Motor neuron (in vitro differentiated cells): ENCODE measurements at regions not wholly inside any gene's neighbourhood (a gene's known extent, or its start where the extent isn't known, plus 50 kb on each side); places are given as distances from the start of the nearest gene placed in this dataset.
"Not testable (repeated sequence)": the region's sequence is repeated elsewhere in the genome, so short reads cannot be mapped to it uniquely, and the experiment has no call there.

Experiments used
- ATAC-seq, 8 experiments: fragments of 200-7000 bp; cut with Tn5 transposase; replicated peaks in 6 of 8; 2 replicates each; pipeline ENCODE4 v1.8.0; 2021; ENCODE audit warnings: mild to moderate bottlenecking in 8 of 8, moderate library complexity in 8 of 8
- H3K27ac ChIP-seq, 2 donors: fragments of 250-450 bp; sonication (Bioruptor Pico); 2 replicates each; pipeline ENCODE4 v1.9.0; 2021; ENCODE audit warnings: antibody characterized with exemption in 2 of 2, mild to moderate bottlenecking in 2 of 2, moderate library complexity in 1 of 2
- H3K4me1 ChIP-seq, 2 donors: fragments of 250-450 bp; sonication (Bioruptor Pico); replicated peaks in 1 of 2; 2 replicates each; pipeline ENCODE4 v1.6.1; 2021; ENCODE audit warnings: antibody characterized with exemption in 2 of 2, mild to moderate bottlenecking in 2 of 2, moderate library complexity in 1 of 2
- H3K4me3 ChIP-seq, 5 donors: fragments of 250-450 bp; sonication (Bioruptor Pico); 2 replicates each; pipeline ENCODE4 v1.9.0; 2021; ENCODE audit warnings: antibody characterized with exemption in 5 of 5, mild to moderate bottlenecking in 5 of 5, moderate library complexity in 4 of 5
- WGBS, 10 experiments: fragments of 450-650 bp; shearing (Covaris generic); methylation state at CpG; one replicate each; pipeline ENCODE4 v1.0.0; 2022; 5-methylcytosine and 5-hydroxymethylcytosine counted together
- in situ Hi-C, 9 experiments: fragments of 400-800 bp; cut with MboI; loops; one replicate each; pipeline ENCODE4 v1.15.0; 2021; ENCODE audit warnings: low sequenced_read_pairs in 9 of 9, low pct_unique_long_range_greater_than_20kb in 2 of 9; ENCODE audit not compliant: unreplicated experiment in 9 of 9

GRCh38 chr17:53466733-53467132 lies 356.0 kb upstream of the KIF2B start:
- peaks cover 0 to 15% of the 10 kb centered on the region in 2 donors for H3K4me1 ChIP-seq
- in situ Hi-C loops = no loop called here
- no peak overlapping the region for H3K4me3 ChIP-seq
- no peak for ATAC-seq
- no peak overlapping the region for H3K27ac ChIP-seq

- H3K27ac ChIP-seq, ATAC-seq, H3K4me3 ChIP-seq, in situ Hi-C loops: not testable (repeated sequence)
- 18 to 100% (median 89%) methylated on average over 1 to 7 of the region's 8 CpGs; no CpG with 5 or more reads in 1 of the 10 experiments for WGBS, 10 experiments
- peaks cover 0 to 15% of the 10 kb centered on the region in 2 donors for H3K4me1 ChIP-seq
Measured at GRCh38 chr17:53464396-53464795, 358.3 kb upstream of the KIF2B start.

DNA sequence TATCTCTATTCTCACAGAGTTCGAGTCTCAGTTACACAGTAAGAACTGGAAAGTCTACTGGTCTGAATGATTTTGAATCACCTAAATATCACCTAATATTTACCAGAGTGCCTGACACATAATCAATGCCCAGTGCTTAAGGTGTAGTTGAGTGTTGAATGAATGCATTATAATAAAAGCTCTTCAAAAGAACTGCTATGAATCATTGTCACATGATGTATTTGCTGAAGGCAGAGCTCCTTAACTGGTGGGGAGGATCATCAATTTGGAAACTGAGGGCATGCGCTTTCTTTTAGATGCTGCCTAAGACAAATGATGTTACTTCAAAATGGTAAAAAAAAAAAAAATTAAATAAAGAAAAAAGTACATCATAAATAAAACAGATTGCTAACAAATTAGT lies 359.4 kb upstream of the KIF2B start:
- whole genome bisulfite sequencing, 10 experiments = 10 to 85% (median 63%) methylated on average over 1 to 2 of the region's 2 CpGs; no CpG with 5 or more reads in 2 of the 10 experiments
- in situ Hi-C loops = no loop called here

GRCh38 chr17:53462393-53462811 lies 360.3 kb upstream of the KIF2B start:
- peak in 1 of 8 experiments; percentile 56 for ATAC-seq
- 20 to 100% (median 100%) methylated on average over 1 of the region's 1 CpG; no CpG with 5 or more reads in 2 of the 10 experiments for WGBS, 10 experiments

More for the DNA sequence above, 359.4 kb upstream of the KIF2B start:
- Histone ChIP-seq H3K27ac (no peak overlapping the region), H3K4me3 (no peak overlapping the region), H3K4me1 (peaks cover 0 to 15% of the 10 kb centered on the region in 2 donors)
- ATAC-seq = peak in 5 of 8 experiments; percentile 27 to 78 (median 61)

GRCh38 chr17:53455943-53456342 lies 366.8 kb upstream of the KIF2B start:
- in situ Hi-C loops, H3K4me3 ChIP-seq, ATAC-seq, H3K4me1 ChIP-seq, H3K27ac ChIP-seq: not testable (repeated sequence)
- 0 to 33% (median 14%) methylated on average over 1 of the region's 3 CpGs; no CpG with 5 or more reads in 4 of the 10 experiments for WGBS, 10 experiments

More at GRCh38 chr17:53462393-53462811, 360.3 kb upstream of the KIF2B start:
- Histone ChIP-seq H3K27ac (no peak overlapping the region), H3K4me3 (no peak overlapping the region), H3K4me1 (peaks cover 0 to 15% of the 10 kb centered on the region in 2 donors)
- in situ Hi-C loops = no loop called here

DNA sequence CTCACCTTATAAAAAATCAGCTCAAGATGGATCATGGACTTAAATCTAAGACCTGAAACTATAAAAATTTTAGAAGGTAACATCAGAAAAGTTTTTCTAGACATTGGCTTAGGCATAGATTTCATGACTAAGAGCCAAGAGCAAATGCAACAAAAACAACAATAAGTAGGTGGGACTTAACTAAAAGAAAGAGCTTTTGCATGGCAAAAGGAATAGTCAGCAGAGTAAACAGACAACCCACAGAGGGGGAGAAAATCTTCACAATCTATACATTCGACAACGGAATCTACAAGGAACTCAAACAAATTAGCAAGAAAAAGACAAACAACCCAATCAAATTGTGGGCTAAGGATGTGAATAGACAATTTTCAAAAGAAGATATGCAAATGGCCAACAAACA lies 368.4 kb upstream of the KIF2B start:
- no peak for ATAC-seq

GRCh38 chr17:53449324-53449723 lies 373.4 kb upstream of the KIF2B start:
- Histone ChIP-seq H3K27ac (no peak overlapping the region), H3K4me1 (no peaks in the 10 kb centered on the region), H3K4me3 (no peak overlapping the region)
- in situ Hi-C loops = no loop called here
- 0 to 86% (median 32%) methylated on average over 1 to 4 of the region's 4 CpGs for WGBS, 10 experiments
- no peak for ATAC-seq

More for the DNA sequence above, 368.4 kb upstream of the KIF2B start:
- in situ Hi-C loops = no loop called here
- WGBS, 10 experiments = 0 to 50% (median 17%) methylated on average over 2 of the region's 2 CpGs
- Histone ChIP-seq H3K27ac (no peak overlapping the region), H3K4me1 (no peaks in the 10 kb centered on the region), H3K4me3 (no peak overlapping the region)

DNA sequence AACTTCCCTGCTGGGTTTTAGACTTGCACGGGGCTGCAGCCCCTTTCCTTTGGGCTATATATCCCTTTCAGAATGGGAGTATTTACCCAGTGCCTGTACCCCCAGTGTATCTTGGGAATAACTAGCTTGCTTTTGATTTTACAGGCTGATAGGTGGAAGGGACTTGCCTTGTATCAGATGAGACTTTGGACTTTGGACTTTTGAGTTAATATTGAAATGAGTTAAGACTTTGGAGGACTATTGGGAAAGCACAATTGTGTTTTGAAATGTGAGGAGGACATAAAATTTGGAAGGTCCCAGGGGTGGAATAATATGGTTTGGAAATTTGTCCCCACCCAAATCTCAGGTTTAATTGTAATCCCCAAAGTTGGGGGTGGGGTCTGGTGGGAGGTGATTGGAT lies 393.8 kb upstream of the KIF2B start:
- Histone ChIP-seq H3K4me3 (no peak overlapping the region), H3K4me1 (no peaks in the 10 kb centered on the region), H3K27ac (no peak overlapping the region)
- in situ Hi-C loops = no loop called here
- no peak for ATAC-seq
- WGBS, 10 experiments = 0 to 63% (median 37%) methylated on average over 1 of the region's 1 CpG; no CpG with 5 or more reads in 4 of the 10 experiments

DNA sequence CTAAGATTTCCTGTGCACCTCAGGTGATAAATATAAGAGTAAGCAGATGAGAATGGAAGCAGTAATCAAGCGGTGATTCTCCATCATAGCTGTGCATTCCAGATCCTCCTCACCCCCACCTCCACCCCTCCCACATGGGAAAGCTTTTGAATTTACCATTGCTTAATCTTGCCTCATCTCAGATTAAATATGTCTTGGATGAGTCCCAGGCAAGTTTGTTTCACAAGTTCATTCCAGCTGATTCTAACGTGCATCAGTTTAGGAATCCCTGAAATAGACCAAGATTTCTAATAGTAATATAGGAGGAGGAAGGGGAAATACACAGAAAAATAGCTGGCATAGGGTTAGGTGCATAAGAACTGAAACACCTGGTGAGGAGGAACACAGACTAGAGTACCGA lies 396.2 kb upstream of the KIF2B start:
- peak in 1 of 8 experiments; percentile 31 for ATAC-seq
- Histone ChIP-seq H3K4me3 (no peak overlapping the region), H3K4me1 (no peaks in the 10 kb centered on the region), H3K27ac (no peak overlapping the region)
- in situ Hi-C loops = no loop called here
- 0 to 100% (median 84%) methylated on average over 1 to 3 of the region's 3 CpGs; no CpG with 5 or more reads in 1 of the 10 experiments for WGBS, 10 experiments

DNA sequence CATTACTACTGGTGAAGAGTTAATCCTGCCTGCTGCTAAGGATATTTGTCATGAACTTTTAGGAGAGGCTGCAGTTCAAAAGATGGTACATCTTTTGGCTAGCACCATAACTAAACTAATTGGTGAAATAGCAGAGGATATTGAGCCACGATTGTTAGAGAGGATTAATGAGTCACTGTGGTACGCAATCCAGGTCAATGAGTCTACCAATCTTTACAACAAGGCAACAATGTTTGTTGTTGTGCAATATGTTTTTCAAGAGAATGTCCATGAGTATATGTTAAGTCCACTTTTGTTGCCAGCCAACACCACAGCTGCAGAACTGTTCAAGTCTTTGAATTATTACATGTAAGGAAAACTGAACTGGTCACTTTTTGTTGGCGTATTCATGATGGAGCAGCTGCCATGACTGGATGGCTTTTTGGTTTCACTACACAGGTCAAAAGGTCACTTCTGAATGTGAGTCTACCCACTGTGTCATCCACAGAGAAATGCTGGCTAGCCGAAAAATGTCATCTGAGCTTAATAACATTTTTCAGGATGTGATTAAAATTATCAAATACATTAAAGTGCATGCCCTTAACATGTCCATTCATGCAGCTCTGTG lies 402.6 kb upstream of the KIF2B start:
- WGBS, 10 experiments = 5 to 96% (median 73%) methylated on average over 1 to 4 of the region's 4 CpGs
- ATAC-seq = peak in 1 of 8 experiments; percentile 30
- no peak overlapping the region for H3K27ac ChIP-seq
- in situ Hi-C loops = no loop called here
- H3K4me1 ChIP-seq = no peaks in the 10 kb centered on the region
- H3K4me3 ChIP-seq = no peak overlapping the region

- in situ Hi-C loops = no loop called here
- no peak overlapping the region for H3K4me3 ChIP-seq
- H3K4me1 ChIP-seq = no peaks in the 10 kb centered on the region
- no peak overlapping the region for H3K27ac ChIP-seq
- 0 to 92% (median 54%) methylated on average over 1 to 2 of the region's 2 CpGs for WGBS, 10 experiments
- no peak for ATAC-seq
Measured at GRCh38 chr17:53409588-53409987, 413.1 kb upstream of the KIF2B start.

GRCh38 chr17:53406907-53407306 lies 415.8 kb upstream of the KIF2B start:
- no peak overlapping the region for H3K4me3 ChIP-seq
- no peak overlapping the region for H3K27ac ChIP-seq
- in situ Hi-C loops = no loop called here
- WGBS, 10 experiments = 4 to 100% (median 72%) methylated on average over 1 to 4 of the region's 4 CpGs; no CpG with 5 or more reads in 1 of the 10 experiments
- no peaks in the 10 kb centered on the region for H3K4me1 ChIP-seq
- ATAC-seq = no peak

DNA sequence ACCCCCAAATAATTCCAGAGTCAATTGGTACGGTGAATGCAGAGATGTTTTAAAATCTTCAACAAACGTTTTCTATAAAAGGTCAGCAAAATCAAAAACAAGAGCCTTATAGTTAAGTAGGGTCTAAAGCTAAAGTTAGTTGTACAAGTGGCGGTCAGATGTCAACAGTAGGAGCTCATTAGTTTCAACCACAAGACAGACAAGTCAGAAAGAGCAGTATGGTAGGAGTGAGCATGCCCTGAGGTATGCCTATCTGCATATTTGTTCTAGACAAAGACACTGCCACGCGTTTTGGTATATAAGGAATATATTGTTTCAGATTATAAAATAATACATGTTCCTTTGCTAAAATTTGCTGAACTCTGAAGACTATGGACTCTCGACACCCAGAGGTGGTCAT lies 431.5 kb upstream of the KIF2B start:
- Histone ChIP-seq H3K27ac (no peak overlapping the region), H3K4me3 (no peak overlapping the region), H3K4me1 (no peaks in the 10 kb centered on the region)
- no peak for ATAC-seq
- in situ Hi-C loops = no loop called here
- 30 to 100% (median 83%) methylated on average over 1 to 6 of the region's 6 CpGs; no CpG with 5 or more reads in 1 of the 10 experiments for WGBS, 10 experiments

DNA sequence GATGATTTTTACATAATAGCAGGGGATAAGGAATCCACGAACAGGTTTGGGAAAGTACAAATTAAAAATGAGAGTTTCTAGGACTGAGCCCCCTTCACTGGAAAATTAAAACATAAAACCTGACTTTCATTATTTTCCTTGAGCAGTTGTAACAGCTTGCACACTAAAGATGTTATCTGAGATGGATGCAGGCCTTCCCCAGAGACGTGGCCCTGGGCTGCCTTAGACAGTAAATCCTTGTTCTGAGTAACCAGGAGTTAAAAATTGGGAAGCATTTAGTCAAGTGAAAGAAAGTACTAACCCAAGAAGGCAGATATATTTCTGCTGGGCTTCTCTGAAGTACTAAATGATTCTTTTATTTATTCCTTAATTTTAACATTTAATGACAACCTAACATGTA lies 432.2 kb upstream of the KIF2B start:
- WGBS, 10 experiments = 8 to 83% (median 38%) methylated on average over 1 to 2 of the region's 2 CpGs; no CpG with 5 or more reads in 2 of the 10 experiments

More for the DNA sequence above, 432.2 kb upstream of the KIF2B start:
- in situ Hi-C loops = no loop called here
- no peak overlapping the region for H3K27ac ChIP-seq
- no peak for ATAC-seq
- H3K4me3 ChIP-seq = no peak overlapping the region
- no peaks in the 10 kb centered on the region for H3K4me1 ChIP-seq
